Astrocyte (in vitro differentiated cells and primary cell): ENCODE measurements at regions not wholly inside any gene's neighbourhood (a gene's known extent, or its start where the extent isn't known, plus 50 kb on each side); places are given as distances from the start of the nearest gene placed in this dataset.

Experiments
- DNase-seq: peaks from one replicate; pipeline ENCODE4 v3.0.0-alpha.2; 2010; ENCODE audit warnings: low read depth
- FAIRE-seq: peaks from 2 replicates; lab custom pipeline; 2011; peaks lifted over from hg19 to GRCh38; lab: Jason Lieb, UNC
- H2AFZ ChIP-seq: 2 replicates; pipeline ENCODE4 v1.6.0; 2012; ENCODE audit warnings: low read depth, low read length, inconsistent platforms
- H3K27ac ChIP-seq: 2 replicates; pipeline ENCODE4 v1.5.1; 2011; ENCODE audit warnings: low read depth, low read length, inconsistent platforms
- H3K27me3 ChIP-seq: 2 replicates; pipeline ENCODE4 v1.6.0; 2011; ENCODE audit warnings: low read length, inconsistent platforms; ENCODE audit not compliant: insufficient read depth
- H3K36me3 ChIP-seq: 2 replicates; pipeline ENCODE4 v1.5.1; 2011; ENCODE audit warnings: low read length, inconsistent platforms; ENCODE audit not compliant: insufficient read depth
- H3K4me1 ChIP-seq: 2 replicates; pipeline ENCODE4 v1.5.1; 2011; ENCODE audit warnings: low read length, inconsistent platforms; ENCODE audit not compliant: insufficient read depth
- H3K4me2 ChIP-seq: 2 replicates; pipeline ENCODE4 v1.6.0; 2012; ENCODE audit warnings: low read length, inconsistent platforms
- H3K4me3 ChIP-seq: 2 replicates; pipeline ENCODE4 v1.5.1; 2011; ENCODE audit warnings: low read depth, mild to moderate bottlenecking, low read length, inconsistent platforms; ENCODE audit not compliant: insufficient read depth
- H3K79me2 ChIP-seq: 2 replicates; pipeline ENCODE4 v1.6.0; 2012; ENCODE audit warnings: mild to moderate bottlenecking, low read length, inconsistent platforms; ENCODE audit not compliant: insufficient read depth
- H3K9ac ChIP-seq: 2 replicates; pipeline ENCODE4 v1.6.0; 2012; ENCODE audit warnings: mild to moderate bottlenecking, low read length, inconsistent platforms
- H3K9me3 ChIP-seq: 2 replicates; pipeline ENCODE4 v1.5.1; 2012; ENCODE audit warnings: low read depth, mild to moderate bottlenecking, low read length, inconsistent platforms; ENCODE audit not compliant: insufficient read depth
- H4K20me1 ChIP-seq: 2 replicates; pipeline ENCODE4 v1.6.0; 2012; ENCODE audit warnings: low read length, inconsistent platforms; ENCODE audit not compliant: insufficient read depth
- H3K27ac Mint-ChIP-seq: one replicate; pipeline ENCODE4 v1.8.0; 2021; ENCODE audit warnings: mild to moderate bottlenecking, mixed read lengths; ENCODE audit not compliant: unreplicated experiment
- H3K27me3 Mint-ChIP-seq: one replicate; pipeline ENCODE4 v1.8.0; 2021; ENCODE audit warnings: low read depth, mixed read lengths; ENCODE audit not compliant: unreplicated experiment
- H3K36me3 Mint-ChIP-seq: one replicate; pipeline ENCODE4 v1.8.0; 2021; ENCODE audit warnings: low read depth, mixed read lengths; ENCODE audit not compliant: unreplicated experiment
- H3K4me1 Mint-ChIP-seq: one replicate; pipeline ENCODE4 v1.8.0; 2021; ENCODE audit warnings: low read depth, mixed read lengths; ENCODE audit not compliant: unreplicated experiment
- H3K4me3 Mint-ChIP-seq: one replicate; pipeline ENCODE4 v1.8.0; 2021; ENCODE audit warnings: mild to moderate bottlenecking, moderate library complexity, mixed read lengths; ENCODE audit not compliant: unreplicated experiment
- H3K9me3 Mint-ChIP-seq: one replicate; pipeline ENCODE4 v1.8.0; 2021; ENCODE audit warnings: mild to moderate bottlenecking, mixed read lengths; ENCODE audit not compliant: unreplicated experiment
- EZH2 ChIP-seq: IDR thresholded peaks from 2 replicates; pipeline ENCODE4 v1.6.1; 2012; ENCODE audit warnings: mild to moderate bottlenecking, low read length, inconsistent platforms; ENCODE audit not compliant: insufficient read depth
- TF ChIP-seq, protein P1 (sequence below): IDR thresholded peaks from 2 replicates; pipeline ENCODE4 v1.5.1; 2011; ENCODE audit warnings: low read depth, mild to moderate bottlenecking, inconsistent platforms, low read length, moderate library complexity; ENCODE audit not compliant: insufficient read depth

DNA sequence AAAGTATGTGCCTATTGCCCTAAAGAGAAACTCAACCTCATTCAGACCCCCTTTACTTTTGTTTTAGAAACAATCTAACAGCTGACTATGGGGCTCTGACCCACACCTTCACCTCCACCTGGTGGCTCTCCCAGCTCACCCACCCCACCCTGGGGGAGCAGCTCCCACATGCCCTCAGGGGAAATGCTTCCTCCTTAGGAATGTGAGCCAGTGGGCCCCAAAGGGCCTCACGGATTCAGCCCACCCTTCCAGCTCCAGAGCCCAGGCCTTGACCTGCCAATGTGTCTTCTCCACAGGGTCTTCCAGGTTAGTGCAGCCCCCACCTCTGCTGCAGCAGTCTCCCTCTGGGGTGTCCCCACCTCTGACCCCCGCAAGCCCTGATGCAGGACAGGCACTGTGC is 680.1 kb upstream of the RAB6C start:
- H3K36me3 ChIP-seq: no peaks in the 10 kb centered on the region
- H3K27ac Mint-ChIP-seq: no peak overlapping the region
- no peak overlapping the region for H3K4me3 Mint-ChIP-seq

DNA sequence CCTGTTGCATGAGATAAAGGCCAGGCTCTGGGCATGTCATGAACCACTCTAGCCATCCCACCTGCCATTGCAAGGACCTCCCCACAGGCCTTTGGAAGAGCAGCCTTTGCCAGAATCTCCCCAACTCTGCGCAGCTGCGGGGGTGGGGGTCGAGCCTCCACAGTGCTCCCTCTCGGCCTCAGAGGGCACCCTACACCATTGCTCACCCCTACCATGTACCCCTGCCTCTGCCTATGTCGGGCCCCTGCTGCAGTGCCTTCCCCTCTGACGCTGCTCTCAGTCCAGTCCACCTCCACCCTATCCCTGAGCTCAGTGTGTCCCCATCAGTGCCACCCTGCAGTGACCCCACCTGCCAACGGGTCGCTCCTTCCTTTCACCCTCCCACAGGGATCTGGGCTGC is 679.7 kb upstream of the RAB6C start:
- Histone ChIP-seq H3K9me3 (peaks cover 4% of the 10 kb centered on the region), H3K4me3 (no peak overlapping the region), H3K36me3 (no peaks in the 10 kb centered on the region), H3K4me2 (no peak overlapping the region), H3K79me2 (no peaks in the 10 kb centered on the region), H3K27me3 (no peaks in the 10 kb centered on the region), H2AFZ (no peak overlapping the region), H3K9ac (no peak overlapping the region), H4K20me1 (no peaks in the 10 kb centered on the region), H3K4me1 (no peaks in the 10 kb centered on the region), H3K27ac (no peak overlapping the region)
- peaks cover 18% of the 10 kb centered on the region for H3K27me3 Mint-ChIP-seq
- peaks cover 3% of the 10 kb centered on the region for H3K9me3 Mint-ChIP-seq
- no peak for DNase-seq
- H3K36me3 Mint-ChIP-seq: no peaks in the 10 kb centered on the region
- no peaks in the 10 kb centered on the region for H3K4me1 Mint-ChIP-seq
- no peak overlapping the region for H3K4me3 Mint-ChIP-seq
- no peak for FAIRE-seq
- no peak overlapping the region for H3K27ac Mint-ChIP-seq
- TF ChIP-seq EZH2: no peak
- TF ChIP-seq, protein P1, sequence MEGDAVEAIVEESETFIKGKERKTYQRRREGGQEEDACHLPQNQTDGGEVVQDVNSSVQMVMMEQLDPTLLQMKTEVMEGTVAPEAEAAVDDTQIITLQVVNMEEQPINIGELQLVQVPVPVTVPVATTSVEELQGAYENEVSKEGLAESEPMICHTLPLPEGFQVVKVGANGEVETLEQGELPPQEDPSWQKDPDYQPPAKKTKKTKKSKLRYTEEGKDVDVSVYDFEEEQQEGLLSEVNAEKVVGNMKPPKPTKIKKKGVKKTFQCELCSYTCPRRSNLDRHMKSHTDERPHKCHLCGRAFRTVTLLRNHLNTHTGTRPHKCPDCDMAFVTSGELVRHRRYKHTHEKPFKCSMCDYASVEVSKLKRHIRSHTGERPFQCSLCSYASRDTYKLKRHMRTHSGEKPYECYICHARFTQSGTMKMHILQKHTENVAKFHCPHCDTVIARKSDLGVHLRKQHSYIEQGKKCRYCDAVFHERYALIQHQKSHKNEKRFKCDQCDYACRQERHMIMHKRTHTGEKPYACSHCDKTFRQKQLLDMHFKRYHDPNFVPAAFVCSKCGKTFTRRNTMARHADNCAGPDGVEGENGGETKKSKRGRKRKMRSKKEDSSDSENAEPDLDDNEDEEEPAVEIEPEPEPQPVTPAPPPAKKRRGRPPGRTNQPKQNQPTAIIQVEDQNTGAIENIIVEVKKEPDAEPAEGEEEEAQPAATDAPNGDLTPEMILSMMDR: no peak

More for the DNA sequence above, 680.1 kb upstream of the RAB6C start:
- no peak overlapping the region for H3K4me2 ChIP-seq
- H3K4me3 ChIP-seq: no peak overlapping the region
- H3K9me3 Mint-ChIP-seq: peaks cover 5% of the 10 kb centered on the region
- no peak overlapping the region for H3K9ac ChIP-seq
- DNase-seq (no peak), FAIRE-seq (no peak)
- peaks cover 3% of the 10 kb centered on the region for H3K9me3 ChIP-seq
- no peaks in the 10 kb centered on the region for H3K4me1 ChIP-seq
- no peaks in the 10 kb centered on the region for H4K20me1 ChIP-seq
- H3K27me3 ChIP-seq: no peaks in the 10 kb centered on the region
- H3K36me3 Mint-ChIP-seq: no peaks in the 10 kb centered on the region
- TF ChIP-seq, protein P1: no peak
- TF ChIP-seq EZH2: no peak
- no peaks in the 10 kb centered on the region for H3K4me1 Mint-ChIP-seq
- no peaks in the 10 kb centered on the region for H3K79me2 ChIP-seq
- H3K27me3 Mint-ChIP-seq: peaks cover 18% of the 10 kb centered on the region
- H3K27ac ChIP-seq: no peak overlapping the region
- H2AFZ ChIP-seq: no peak overlapping the region

DNA sequence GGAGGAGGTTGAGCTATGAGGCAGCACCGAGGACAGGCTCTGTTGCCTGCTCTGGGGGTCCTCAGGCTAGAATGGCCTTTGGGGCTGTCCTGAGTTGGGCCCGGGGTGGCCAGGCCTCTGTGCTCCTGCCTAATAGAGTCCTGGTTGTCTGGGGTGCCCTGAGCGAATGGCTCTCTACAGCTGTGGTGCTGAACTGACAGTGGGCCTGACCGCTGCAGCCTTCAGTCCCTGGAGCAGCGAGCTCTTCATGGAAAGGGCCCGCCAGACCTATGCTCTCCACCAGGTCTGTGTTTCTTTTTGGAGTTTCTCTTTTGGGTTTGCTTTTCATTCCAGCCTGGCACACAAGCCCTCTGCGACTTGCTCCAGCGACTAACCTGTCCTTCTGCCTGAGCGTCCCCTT is 679.0 kb upstream of the RAB6C start:
- Mint-ChIP-seq H3K9me3 (peaks cover 3% of the 10 kb centered on the region), H3K4me1 (no peaks in the 10 kb centered on the region), H3K36me3 (no peaks in the 10 kb centered on the region), H3K27me3 (peaks cover 17% of the 10 kb centered on the region), H3K27ac (no peak overlapping the region), H3K4me3 (no peak overlapping the region)
- peaks cover 4% of the 10 kb centered on the region for H3K9me3 ChIP-seq
- no peaks in the 10 kb centered on the region for H3K79me2 ChIP-seq
- H3K27ac ChIP-seq: no peak overlapping the region
- no peaks in the 10 kb centered on the region for H3K4me1 ChIP-seq
- H3K27me3 ChIP-seq: no peaks in the 10 kb centered on the region
- H2AFZ ChIP-seq: no peak overlapping the region
- no peaks in the 10 kb centered on the region for H4K20me1 ChIP-seq
- no peak overlapping the region for H3K4me2 ChIP-seq
- H3K4me3 ChIP-seq: no peak overlapping the region
- no peak for TF ChIP-seq EZH2
- TF ChIP-seq, protein P1: no peak
- DNase-seq (no peak), FAIRE-seq (no peak)
- no peaks in the 10 kb centered on the region for H3K36me3 ChIP-seq
- no peak overlapping the region for H3K9ac ChIP-seq
